ENCODE measurements at regions not wholly inside any gene's neighbourhood (a gene's known extent, or its start where the extent isn't known, plus 50 kb on each side); places are given as distances from the start of the nearest gene placed in this dataset.

- TF ChIP-seq CTCF (IDR thresholded peaks at IDR 0.05), result no peak
- no peak for TF ChIP-seq POLR2AphosphoS5 (IDR thresholded peaks at IDR 0.05)
- TF ChIP-seq POLR2A (IDR thresholded peaks at IDR 0.05), result no peak
Observed at GRCh38 chr5:57676222-57677098, 193.8 kb upstream of the ACTBL2 start.
